Esophagus squamous epithelium (tissue), 4 donors: ENCODE measurements at regions not wholly inside any gene's neighbourhood (a gene's known extent, or its start where the extent isn't known, plus 50 kb on each side); places are given as distances from the start of the nearest gene placed in this dataset.

Source experiments
- POLR2A ChIP-seq, 4 donors: fragments of 450-650 bp; IDR thresholded peaks; one replicate each; pipeline ENCODE4 v1.6.1; 2017; ENCODE audit warnings: antibody characterized with exemption in 4 of 4, mild to moderate bottlenecking in 4 of 4, moderate library complexity in 3 of 4
- TF ChIP-seq, protein P1 (sequence below), 6 experiments: fragments of 450-650 bp in 4 of 6; fragments of 200-600 bp in 2 of 6; sonication (generic) in 2 of 6; IDR thresholded peaks; one replicate each; pipeline ENCODE4 v1.5.1; 2016 to 2019; ENCODE audit warnings: antibody characterized with exemption in 6 of 6, mild to moderate bottlenecking in 4 of 6, moderate library complexity in 4 of 6

DNA sequence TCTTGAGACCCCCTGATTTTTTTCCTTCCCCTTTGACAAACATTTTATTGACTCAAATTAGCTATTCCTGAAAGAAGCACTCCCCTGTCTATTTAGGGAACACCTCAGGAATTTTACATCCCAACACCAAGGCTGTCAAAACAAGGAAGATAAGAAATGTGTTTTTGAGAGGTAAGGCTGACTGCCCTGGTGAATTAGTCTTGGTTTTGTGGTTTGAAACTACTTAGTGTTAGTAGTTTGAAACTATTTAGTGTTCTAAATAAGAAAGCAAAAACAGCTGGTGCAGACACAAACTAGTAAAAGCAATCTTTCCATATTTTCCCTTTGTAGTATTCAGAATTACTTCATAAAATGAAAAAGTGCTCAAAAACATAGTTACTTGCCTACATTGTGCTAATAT, 120.7 kb downstream of the PCSK1 start:
- TF ChIP-seq, protein P1, sequence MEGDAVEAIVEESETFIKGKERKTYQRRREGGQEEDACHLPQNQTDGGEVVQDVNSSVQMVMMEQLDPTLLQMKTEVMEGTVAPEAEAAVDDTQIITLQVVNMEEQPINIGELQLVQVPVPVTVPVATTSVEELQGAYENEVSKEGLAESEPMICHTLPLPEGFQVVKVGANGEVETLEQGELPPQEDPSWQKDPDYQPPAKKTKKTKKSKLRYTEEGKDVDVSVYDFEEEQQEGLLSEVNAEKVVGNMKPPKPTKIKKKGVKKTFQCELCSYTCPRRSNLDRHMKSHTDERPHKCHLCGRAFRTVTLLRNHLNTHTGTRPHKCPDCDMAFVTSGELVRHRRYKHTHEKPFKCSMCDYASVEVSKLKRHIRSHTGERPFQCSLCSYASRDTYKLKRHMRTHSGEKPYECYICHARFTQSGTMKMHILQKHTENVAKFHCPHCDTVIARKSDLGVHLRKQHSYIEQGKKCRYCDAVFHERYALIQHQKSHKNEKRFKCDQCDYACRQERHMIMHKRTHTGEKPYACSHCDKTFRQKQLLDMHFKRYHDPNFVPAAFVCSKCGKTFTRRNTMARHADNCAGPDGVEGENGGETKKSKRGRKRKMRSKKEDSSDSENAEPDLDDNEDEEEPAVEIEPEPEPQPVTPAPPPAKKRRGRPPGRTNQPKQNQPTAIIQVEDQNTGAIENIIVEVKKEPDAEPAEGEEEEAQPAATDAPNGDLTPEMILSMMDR (IDR thresholded peaks at IDR 0.05), result no peak
- TF ChIP-seq POLR2A (IDR thresholded peaks at IDR 0.05), result no peak
